Left colon (tissue), 2 donors: ENCODE measurements at regions not wholly inside any gene's neighbourhood (a gene's known extent, or its start where the extent isn't known, plus 50 kb on each side); places are given as distances from the start of the nearest gene placed in this dataset.
"Not testable (repeated sequence)": the region's sequence is repeated elsewhere in the genome, so short reads cannot be mapped to it uniquely, and the experiment has no call there.

Experiments used
- ATAC-seq: fragments of 200-7000 bp; cut with Tn5 transposase; one replicate; pipeline ENCODE4 v1.9.1; 2020; ENCODE audit warnings: mild to moderate bottlenecking, moderate library complexity
- DNase-seq, 2 donors: peaks; one replicate each; pipeline ENCODE4 v3.0.0-alpha.2; 2020
- intact Hi-C, 2 donors: fragments of 100-400 bp; cut with DNase I in 1 of 2; cut with micrococcal nuclease in 1 of 2; formaldehyde crosslinking; loops; one replicate each; pipeline versions ENCODE4 v1.11.2 to v1.14.0; 2022; cut with DNase I, micrococcal nuclease
- donor health status: DM: no; HTN: no; CAD: no.
- donor health status: DM: yes; HTN: yes; CAD: no.

- intact Hi-C loops: no loop called here
- no peak for DNase-seq
- no peak for ATAC-seq
Observed at GRCh38 chr6:145139140-145139850, 596.0 kb downstream of the EPM2A start.

GRCh38 chr6:145139895-145140294 lies 595.4 kb downstream of the EPM2A start:
- DNase-seq: no peak
- intact Hi-C loops: no loop called here
- no peak for ATAC-seq

GRCh38 chr6:145141572-145141971 lies 593.7 kb downstream of the EPM2A start:
- ATAC-seq (no peak), DNase-seq (no peak)
- intact Hi-C loops: no loop called here

GRCh38 chr6:145142958-145143357 lies 592.4 kb downstream of the EPM2A start:
- intact Hi-C loops: no loop called here
- no peak for ATAC-seq
- DNase-seq: no peak

GRCh38 chr6:145143379-145143778 lies 591.9 kb downstream of the EPM2A start:
- no peak for DNase-seq
- ATAC-seq: no peak
- intact Hi-C loops: no loop called here

GRCh38 chr6:145147559-145147958 lies 587.8 kb downstream of the EPM2A start:
- ATAC-seq: no peak
- no peak for DNase-seq
- intact Hi-C loops: no loop called here

GRCh38 chr6:145147981-145148749 lies 587.2 kb downstream of the EPM2A start:
- DNase-seq (no peak), ATAC-seq (no peak)
- intact Hi-C loops: no loop called here

- ATAC-seq: no peak
- no peak for DNase-seq
- intact Hi-C loops: no loop called here
Observed at GRCh38 chr6:145148776-145149175, 586.5 kb downstream of the EPM2A start.

- DNase-seq: no peak
- ATAC-seq: no peak
- intact Hi-C loops: no loop called here
Observed at GRCh38 chr6:145151624-145152023, 583.7 kb downstream of the EPM2A start.

GRCh38 chr6:145153495-145153894 lies 581.8 kb downstream of the EPM2A start:
- no peak for DNase-seq
- intact Hi-C loops: no loop called here

GRCh38 chr6:145155411-145155810 lies 579.9 kb downstream of the EPM2A start:
- intact Hi-C loops: no loop called here
- DNase-seq: no peak
- ATAC-seq: no peak

More at GRCh38 chr6:145153495-145153894, 581.8 kb downstream of the EPM2A start:
- ATAC-seq: no peak

- intact Hi-C loops: no loop called here
- DNase-seq (no peak), ATAC-seq (no peak)
Observed at GRCh38 chr6:145155873-145156782, 579.2 kb downstream of the EPM2A start.

- intact Hi-C loops, DNase-seq, ATAC-seq: not testable (repeated sequence)
Observed at GRCh38 chr6:145158636-145159035, 576.7 kb downstream of the EPM2A start.

- ATAC-seq (no peak), DNase-seq (no peak)
- intact Hi-C loops: no loop called here
Observed at GRCh38 chr6:145159921-145160320, 575.4 kb downstream of the EPM2A start.

GRCh38 chr6:145161501-145161900 lies 573.8 kb downstream of the EPM2A start:
- intact Hi-C loops: no loop called here
- ATAC-seq: no peak
- DNase-seq: no peak

- ATAC-seq (no peak), DNase-seq (no peak)
- intact Hi-C loops: no loop called here
Observed at GRCh38 chr6:145169726-145170224, 565.5 kb downstream of the EPM2A start.

- ATAC-seq: no peak
- intact Hi-C loops: no loop called here
- no peak for DNase-seq
Observed at GRCh38 chr6:145175470-145175869, 559.9 kb downstream of the EPM2A start.

- DNase-seq (no peak), ATAC-seq (no peak)
- intact Hi-C loops: no loop called here
Observed at GRCh38 chr6:145178391-145178790, 556.9 kb downstream of the EPM2A start.

GRCh38 chr6:145187491-145188206 lies 547.7 kb downstream of the EPM2A start:
- ATAC-seq: no peak
- DNase-seq: no peak
- intact Hi-C loops: no loop called here
